GM12864 (cell line): ENCODE measurements at regions not wholly inside any gene's neighbourhood (a gene's known extent, or its start where the extent isn't known, plus 50 kb on each side); places are given as distances from the start of the nearest gene placed in this dataset.

Experiments used
- DNase-seq: peaks from one replicate; pipeline ENCODE4 v3.0.0-alpha.2; 2011; ENCODE audit warnings: low read depth
- H3K4me3 ChIP-seq: 2 replicates; pipeline ENCODE4 v1.5.1; 2011; ENCODE audit warnings: mild to moderate bottlenecking, low read depth, low read length, control low read depth
- CTCF ChIP-seq: IDR thresholded peaks from 2 replicates; pipeline ENCODE4 v1.5.1; 2011; ENCODE audit warnings: low read depth, mild to moderate bottlenecking, moderate library complexity, low read length, control low read depth, inconsistent platforms; ENCODE audit errors: missing control alignments

GRCh38 chr3:107235928-107236315 lies 141.3 kb upstream of the CCDC54 start:
- DNase-seq = peak; percentile 35
- TF ChIP-seq CTCF = peak; percentile 68
- no peak overlapping the region for H3K4me3 ChIP-seq

- TF ChIP-seq CTCF = no peak
- no peak overlapping the region for H3K4me3 ChIP-seq
- DNase-seq = no peak
Observed at GRCh38 chr3:107236655-107237337, 140.4 kb upstream of the CCDC54 start.

GRCh38 chr3:107238787-107239186 lies 138.5 kb upstream of the CCDC54 start:
- H3K4me3 ChIP-seq = no peak overlapping the region
- TF ChIP-seq CTCF = no peak
- DNase-seq = no peak

- H3K4me3 ChIP-seq = no peak overlapping the region
- DNase-seq = no peak
- no peak for TF ChIP-seq CTCF
Observed at GRCh38 chr3:107239703-107240102, 137.5 kb upstream of the CCDC54 start.

GRCh38 chr3:107240183-107241091 lies 136.8 kb upstream of the CCDC54 start:
- peak; percentile 33 for DNase-seq
- TF ChIP-seq CTCF = no peak
- peak overlapping the region; percentile 66 for H3K4me3 ChIP-seq

- H3K4me3 ChIP-seq = peak overlapping the region; percentile 66
Observed at GRCh38 chr3:107241217-107241616, 136.0 kb upstream of the CCDC54 start.

More at GRCh38 chr3:107241217-107241616, 136.0 kb upstream of the CCDC54 start:
- TF ChIP-seq CTCF = peak; percentile 1
- DNase-seq = no peak
